Caco-2 (cell line): ENCODE measurements at regions not wholly inside any gene's neighbourhood (a gene's known extent, or its start where the extent isn't known, plus 50 kb on each side); places are given as distances from the start of the nearest gene placed in this dataset.

ENCODE experiments used
- BruUV-seq: library from RNA; stranded (reverse); fragments of 400-500 nt; replicated peaks from 2 replicates; lab custom pipeline; 2021; lab: Mats Ljungman, UMichigan
- CTCF ChIA-PET: fragments of 300-600 bp; sonication (Branson Sonifier 250); formaldehyde crosslinking; loops from one replicate; lab custom pipeline; 2022; ENCODE audit warnings: antibody characterized with exemption; lab: Charles Lee
- POLR2A ChIA-PET: fragments of 300-600 bp; sonication (Branson Sonifier 250); formaldehyde crosslinking; loops from one replicate; lab custom pipeline; 2022; ENCODE audit warnings: antibody characterized with exemption; lab: Charles Lee
- DNase-seq, 2 experiments: peaks; one replicate each; pipeline versions ENCODE4 v3.0.0 to v3.0.0-alpha.2; 2020 to 2022
- H3K27me3 ChIP-seq: replicated peaks from 2 replicates; pipeline ENCODE4 v1.6.0; 2011; ENCODE audit warnings: low read length; ENCODE audit not compliant: control insufficient read depth, insufficient read depth
- H3K36me3 ChIP-seq: 2 replicates; pipeline ENCODE4 v1.5.1; 2011; ENCODE audit warnings: low read length; ENCODE audit not compliant: control insufficient read depth, insufficient read depth
- H3K4me1 ChIP-seq: fragments of 250-450 bp; sonication (Bioruptor Pico); 2 replicates; pipeline ENCODE4 v1.5.1; 2020; ENCODE audit warnings: mild to moderate bottlenecking
- H3K4me3 ChIP-seq: 2 replicates; pipeline ENCODE4 v1.5.1; 2011; ENCODE audit warnings: low read depth, mild to moderate bottlenecking, control low read depth, low read length
- H3K9me3 ChIP-seq: fragments of 250-450 bp; sonication (Bioruptor Pico); 2 replicates; pipeline ENCODE4 v1.5.1; 2020; ENCODE audit warnings: mild to moderate bottlenecking, moderate library complexity
- H3K27ac Mint-ChIP-seq: one replicate; pipeline ENCODE4 v1.8.0; 2022; ENCODE audit warnings: mixed read lengths; ENCODE audit not compliant: unreplicated experiment
- H3K27me3 Mint-ChIP-seq: one replicate; pipeline ENCODE4 v1.8.0; 2022; ENCODE audit warnings: mixed read lengths; ENCODE audit not compliant: insufficient read depth, unreplicated experiment
- H3K36me3 Mint-ChIP-seq: one replicate; pipeline ENCODE4 v1.8.0; 2022; ENCODE audit warnings: mild to moderate bottlenecking, mixed read lengths; ENCODE audit not compliant: insufficient read depth, unreplicated experiment
- H3K4me1 Mint-ChIP-seq: one replicate; pipeline ENCODE4 v1.8.0; 2022; ENCODE audit warnings: low read depth, mixed read lengths; ENCODE audit not compliant: unreplicated experiment
- H3K4me3 Mint-ChIP-seq: one replicate; pipeline ENCODE4 v1.8.0; 2022; ENCODE audit warnings: mild to moderate bottlenecking, moderate library complexity, mixed read lengths; ENCODE audit not compliant: unreplicated experiment
- H3K9me3 Mint-ChIP-seq: one replicate; pipeline ENCODE4 v1.8.0; 2022; ENCODE audit warnings: mixed read lengths; ENCODE audit not compliant: unreplicated experiment
- CTCF ChIP-seq, 2 experiments: fragments of 200-600 bp in 1 of 2; IDR thresholded peaks; 1 replicate in 1 of 2; 2 replicates in 1 of 2; pipeline versions ENCODE4 v1.5.1 to v1.8.0; 2011 to 2022; ENCODE audit warnings: antibody characterized with exemption in 1 of 2, control low read depth in 1 of 2, inconsistent platforms in 1 of 2, low read depth in 1 of 2, low read length in 1 of 2, mild to moderate bottlenecking in 1 of 2, moderate library complexity in 1 of 2; ENCODE audit not compliant: insufficient read depth in 1 of 2, severe bottlenecking in 1 of 2, unreplicated experiment in 1 of 2
- intact Hi-C: fragments of 100-400 bp; cut with micrococcal nuclease; formaldehyde crosslinking; loops from one replicate; pipeline ENCODE4 v1.10.0; 2022; ENCODE audit not compliant: unreplicated experiment

- no peaks in the 10 kb centered on the region for H3K9me3 Mint-ChIP-seq
- no peaks in the 10 kb centered on the region for H3K27me3 Mint-ChIP-seq
- H3K9me3 ChIP-seq = no peaks in the 10 kb centered on the region
- ChIA-PET CTCF (no interaction called here), POLR2A (no interaction called here)
- BruUV-seq = no TSS peak
- H3K36me3 ChIP-seq = no peaks in the 10 kb centered on the region
- H3K4me3 Mint-ChIP-seq = no peak overlapping the region
- intact Hi-C loops = loop anchor here (10.0 kb wide), 1 partner anchor 102 kb away; no protein-coding TSS in a partner anchor
- H3K4me1 ChIP-seq = no peaks in the 10 kb centered on the region
- TF ChIP-seq CTCF (IDR thresholded peaks at IDR 0.05; ENCODE audit: insufficient read depth in 1 of 2, low read depth in 1 of 2, low read length in 1 of 2, severe bottlenecking in 1 of 2, unreplicated experiment in 1 of 2) = no peak
- H3K4me1 Mint-ChIP-seq = no peaks in the 10 kb centered on the region
- H3K27ac Mint-ChIP-seq = no peak overlapping the region
- no peaks in the 10 kb centered on the region for H3K36me3 Mint-ChIP-seq
- no peak for DNase-seq
- H3K4me3 ChIP-seq = no peak overlapping the region
- H3K27me3 ChIP-seq = no peaks in the 10 kb centered on the region
Measured at GRCh38 chr1:58062635-58063034, 483.9 kb downstream of the OMA1 start.

- BruUV-seq = no TSS peak
- H3K27ac Mint-ChIP-seq = no peak overlapping the region
- no peak for TF ChIP-seq CTCF (IDR thresholded peaks at IDR 0.05; ENCODE audit: insufficient read depth in 1 of 2, low read depth in 1 of 2, low read length in 1 of 2, severe bottlenecking in 1 of 2, unreplicated experiment in 1 of 2)
- H3K36me3 Mint-ChIP-seq = no peaks in the 10 kb centered on the region
- no peaks in the 10 kb centered on the region for H3K9me3 ChIP-seq
- no peaks in the 10 kb centered on the region for H3K36me3 ChIP-seq
- no peaks in the 10 kb centered on the region for H3K27me3 ChIP-seq
- intact Hi-C loops = loop anchor here (10.0 kb wide), 1 partner anchor 104 kb away; no protein-coding TSS in a partner anchor
- no peaks in the 10 kb centered on the region for H3K9me3 Mint-ChIP-seq
- ChIA-PET POLR2A (interaction anchor here (0.7 kb wide), 1 partner anchor 422 kb away, joined by 3 read pairs; no protein-coding TSS in a partner anchor), CTCF (no interaction called here)
- H3K27me3 Mint-ChIP-seq = peaks cover 5% of the 10 kb centered on the region
- H3K4me3 ChIP-seq = no peak overlapping the region
- no peaks in the 10 kb centered on the region for H3K4me1 Mint-ChIP-seq
- no peaks in the 10 kb centered on the region for H3K4me1 ChIP-seq
- no peak overlapping the region for H3K4me3 Mint-ChIP-seq
- DNase-seq = no peak
Measured at GRCh38 chr1:58060559-58061170, 485.9 kb downstream of the OMA1 start.

- ChIA-PET POLR2A (interaction anchor here (0.7 kb wide), 1 partner anchor 423 kb away, joined by 3 read pairs; no protein-coding TSS in a partner anchor), CTCF (no interaction called here)
- Histone ChIP-seq H3K4me3 (no peak overlapping the region), H3K36me3 (no peaks in the 10 kb centered on the region), H3K27me3 (no peaks in the 10 kb centered on the region), H3K4me1 (no peaks in the 10 kb centered on the region), H3K9me3 (no peaks in the 10 kb centered on the region)
- Mint-ChIP-seq H3K9me3 (no peaks in the 10 kb centered on the region), H3K36me3 (no peaks in the 10 kb centered on the region), H3K27ac (no peak overlapping the region), H3K4me3 (no peak overlapping the region), H3K4me1 (no peaks in the 10 kb centered on the region), H3K27me3 (peaks cover 5% of the 10 kb centered on the region)
- intact Hi-C loops = loop anchor here (10.0 kb wide), 1 partner anchor 105 kb away; no protein-coding TSS in a partner anchor
- TF ChIP-seq CTCF (IDR thresholded peaks at IDR 0.05; ENCODE audit: insufficient read depth in 1 of 2, low read depth in 1 of 2, low read length in 1 of 2, severe bottlenecking in 1 of 2, unreplicated experiment in 1 of 2) = no peak
- no TSS peak for BruUV-seq
- no peak for DNase-seq
Measured at GRCh38 chr1:58059789-58060188, 486.7 kb downstream of the OMA1 start.
